GM19351 (cell line): ENCODE measurements at regions not wholly inside any gene's neighbourhood (a gene's known extent, or its start where the extent isn't known, plus 50 kb on each side); places are given as distances from the start of the nearest gene placed in this dataset.

ENCODE experiments used
- ATAC-seq: cut with Tn5 transposase; IDR thresholded peaks from one replicate; pipeline ENCODE4 v1.9.1; 2021; ENCODE audit warnings: mild to moderate bottlenecking, moderate library complexity; ENCODE audit not compliant: unreplicated experiment

- ATAC-seq: no peak
These were observed 313.2 kb upstream of the KCNJ16 start for GRCh38 chr17:69761767-69762321.

DNA sequence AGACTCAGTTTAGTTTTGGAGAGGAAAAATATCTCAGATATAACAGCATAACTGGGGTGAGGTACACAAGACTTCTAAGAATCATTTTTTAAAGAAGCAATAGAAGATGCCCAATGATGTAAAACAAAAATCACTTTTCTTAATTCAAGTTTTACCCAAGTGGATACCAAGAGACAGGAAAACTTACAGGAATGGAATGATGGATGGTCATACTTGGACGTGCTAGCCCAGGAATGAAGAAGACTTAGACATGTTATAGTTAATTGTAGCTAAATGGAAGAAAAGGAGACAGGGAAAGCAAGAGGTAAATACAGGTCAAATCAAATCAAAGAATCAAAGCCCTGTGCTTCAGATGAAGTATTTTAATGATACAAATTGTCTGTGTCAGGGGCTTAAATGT, 312.7 kb upstream of the KCNJ16 start:
- ATAC-seq: no peak

- no peak for ATAC-seq
These were observed 312.3 kb upstream of the KCNJ16 start for GRCh38 chr17:69762766-69763165.

GRCh38 chr17:69763503-69763902, 311.5 kb upstream of the KCNJ16 start:
- ATAC-seq: no peak

- no peak for ATAC-seq
These were observed 310.9 kb upstream of the KCNJ16 start for GRCh38 chr17:69764146-69764545.

- ATAC-seq: no peak
These were observed 306.0 kb upstream of the KCNJ16 start for GRCh38 chr17:69769050-69769449.

DNA sequence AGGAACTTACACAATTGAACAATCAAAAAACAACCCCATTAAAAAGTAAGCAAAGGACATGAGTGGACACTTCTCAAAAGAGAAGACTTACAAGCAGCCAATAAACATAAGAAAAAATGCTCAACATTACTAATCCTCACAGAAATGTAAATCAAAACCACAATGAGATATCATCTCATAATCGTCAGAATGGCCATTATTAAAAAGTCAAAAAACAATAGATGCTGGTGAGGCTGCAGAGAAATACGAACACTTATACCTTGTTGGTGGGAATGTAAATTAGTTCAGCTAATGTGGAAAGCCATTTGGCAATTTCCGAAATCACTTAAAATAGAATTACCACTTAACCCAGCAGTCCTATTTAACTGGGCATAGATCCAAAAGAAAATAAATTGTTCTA, 301.9 kb upstream of the KCNJ16 start:
- no peak for ATAC-seq

GRCh38 chr17:69779378-69780214, 295.4 kb upstream of the KCNJ16 start:
- no peak for ATAC-seq

- no peak for ATAC-seq
These were observed 291.2 kb upstream of the KCNJ16 start for GRCh38 chr17:69783865-69784264.

DNA sequence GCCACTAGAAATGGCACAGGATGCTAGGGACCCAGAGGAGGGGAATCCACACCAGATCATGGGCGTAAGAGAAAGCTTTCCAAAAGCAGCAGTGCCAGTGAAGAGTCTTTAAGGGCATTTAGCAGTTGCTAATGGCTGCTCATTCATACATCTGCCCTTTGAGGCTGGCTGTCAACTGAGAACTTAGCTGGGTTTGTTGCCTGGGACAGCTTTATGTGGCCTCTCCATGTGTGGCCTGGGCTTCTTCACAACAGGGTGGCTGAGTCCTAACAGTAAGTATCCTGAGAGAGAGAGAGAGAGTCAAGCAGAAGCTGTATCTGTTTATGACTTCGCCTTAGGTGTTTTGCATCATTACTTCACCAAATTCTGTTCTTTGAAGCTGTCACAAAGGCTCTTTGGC, 286.1 kb upstream of the KCNJ16 start:
- no peak for ATAC-seq

DNA sequence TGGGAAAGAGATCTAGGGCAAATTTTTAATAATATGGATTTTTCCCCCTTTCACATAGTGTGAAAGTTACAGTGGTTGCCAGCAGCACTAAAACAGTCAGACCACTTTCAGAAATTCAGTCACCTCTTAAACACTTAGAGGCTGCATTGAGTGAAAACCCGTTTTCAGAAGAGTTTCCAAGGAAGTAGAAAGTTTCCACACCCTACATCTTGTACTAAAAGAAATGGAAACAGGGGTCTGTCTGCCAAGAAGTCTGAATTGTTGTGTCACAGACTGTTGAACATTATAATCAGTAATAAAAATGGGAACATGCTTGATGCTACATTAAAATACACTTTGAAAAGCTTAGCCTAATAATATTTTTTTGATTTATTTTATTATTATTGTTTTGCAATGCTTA, 278.9 kb upstream of the KCNJ16 start:
- ATAC-seq: no peak

- no peak for ATAC-seq
These were observed 274.2 kb upstream of the KCNJ16 start for GRCh38 chr17:69800870-69801269.

DNA sequence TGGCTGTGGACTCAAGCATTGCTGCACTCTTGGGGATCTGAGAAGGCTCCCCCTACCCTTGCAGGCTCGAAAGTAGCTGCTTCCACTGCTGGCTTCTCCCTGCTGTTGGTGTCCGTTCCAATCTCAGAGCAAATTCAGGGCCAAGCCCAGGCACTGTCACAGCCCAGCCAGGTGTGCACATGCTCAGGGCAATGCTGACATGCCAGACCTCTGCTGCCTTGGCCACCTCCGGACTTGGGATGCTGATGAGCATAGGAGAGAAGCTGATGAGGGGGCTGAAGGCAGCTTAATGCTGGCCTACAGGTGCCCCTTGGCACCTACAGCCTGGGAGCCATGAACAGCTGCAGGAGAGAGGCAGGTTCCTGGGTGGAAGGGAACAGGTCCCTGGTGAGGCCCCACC, 273.7 kb upstream of the KCNJ16 start:
- no peak for ATAC-seq

DNA sequence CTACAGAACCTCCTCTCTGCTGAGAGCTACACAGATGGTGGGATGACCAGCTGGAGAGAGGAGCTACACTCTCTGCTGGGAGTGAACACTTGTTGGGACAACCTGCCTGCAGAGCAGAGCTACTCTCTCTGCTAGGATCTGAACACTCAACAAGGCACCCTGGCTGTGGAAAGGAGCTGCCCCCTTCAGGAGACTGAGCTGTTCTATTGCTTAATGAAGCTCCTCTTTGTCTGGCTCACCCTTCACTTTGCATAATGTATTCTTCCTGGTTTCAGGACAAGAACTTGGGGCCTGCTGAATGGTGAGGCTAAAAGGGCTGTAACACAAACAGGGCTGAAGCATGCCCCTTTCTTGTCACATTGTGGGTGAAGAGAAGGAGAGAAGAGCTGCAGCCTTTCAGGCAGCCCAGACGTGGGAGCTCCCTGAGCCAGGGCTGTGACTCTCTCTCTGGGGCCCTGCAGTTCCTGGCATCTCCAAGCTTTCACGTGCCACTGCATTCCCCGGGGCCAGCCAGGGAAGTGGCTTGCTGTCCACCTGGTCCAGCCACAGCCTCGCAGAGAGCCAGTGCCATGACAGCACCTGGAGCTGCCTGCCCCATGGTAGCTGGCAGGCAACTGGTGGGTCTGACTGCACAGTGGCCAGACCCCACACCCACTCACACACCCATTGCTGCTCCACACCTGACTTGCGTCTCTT, 272.8 kb upstream of the KCNJ16 start:
- ATAC-seq: no peak

- ATAC-seq: no peak
These were observed 265.7 kb upstream of the KCNJ16 start for GRCh38 chr17:69809331-69809730.

DNA sequence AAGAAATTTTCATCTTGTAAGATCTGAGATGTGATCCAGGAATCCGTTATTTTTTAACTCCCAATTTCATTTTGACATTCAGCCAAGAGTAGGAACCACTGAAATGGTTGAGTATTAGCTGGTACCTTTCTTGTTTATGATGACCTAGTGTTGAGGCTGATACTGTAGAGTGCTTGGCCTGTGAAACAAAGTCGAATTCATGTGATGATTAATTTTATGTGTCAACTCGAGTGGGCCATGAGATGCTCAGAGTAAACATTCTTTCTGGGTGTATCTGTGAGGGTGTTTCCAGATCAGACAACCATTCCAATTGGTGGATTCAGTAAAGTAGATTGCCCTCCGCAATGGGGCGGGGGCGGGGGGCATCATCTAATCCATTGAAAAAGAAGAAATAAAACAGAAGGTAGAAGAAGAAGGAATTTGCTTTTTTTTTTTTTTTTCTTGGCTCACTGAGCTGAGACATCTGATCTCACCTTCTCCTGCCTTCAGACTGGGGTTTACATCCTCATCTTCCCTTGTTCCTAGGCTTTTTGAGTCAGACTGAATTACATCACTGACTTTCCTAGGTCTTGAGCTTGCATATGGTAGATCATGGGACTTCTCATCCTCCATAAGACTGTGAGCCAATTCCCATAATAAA, 264.6 kb upstream of the KCNJ16 start:
- ATAC-seq: no peak

- no peak for ATAC-seq
These were observed 262.7 kb upstream of the KCNJ16 start for GRCh38 chr17:69812240-69812837.

DNA sequence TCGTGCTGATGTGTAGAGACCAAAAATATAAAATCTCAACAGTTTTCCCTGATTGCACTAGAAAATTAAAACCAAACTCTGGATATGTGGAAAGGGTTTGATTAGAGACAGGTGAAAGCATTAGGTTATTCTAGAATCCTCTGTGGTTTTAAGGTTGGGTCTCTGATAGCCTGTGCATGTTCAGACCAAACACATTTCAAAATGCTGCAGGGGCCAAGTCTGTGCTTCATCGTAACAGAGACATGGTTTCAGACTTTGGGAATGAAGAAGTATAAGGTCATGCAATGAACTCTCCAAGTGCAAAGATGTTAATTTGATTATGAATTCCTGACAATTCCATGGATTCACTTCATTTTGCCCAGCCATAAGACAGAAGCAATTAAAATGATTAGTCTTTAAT, 261.0 kb upstream of the KCNJ16 start:
- ATAC-seq: no peak

DNA sequence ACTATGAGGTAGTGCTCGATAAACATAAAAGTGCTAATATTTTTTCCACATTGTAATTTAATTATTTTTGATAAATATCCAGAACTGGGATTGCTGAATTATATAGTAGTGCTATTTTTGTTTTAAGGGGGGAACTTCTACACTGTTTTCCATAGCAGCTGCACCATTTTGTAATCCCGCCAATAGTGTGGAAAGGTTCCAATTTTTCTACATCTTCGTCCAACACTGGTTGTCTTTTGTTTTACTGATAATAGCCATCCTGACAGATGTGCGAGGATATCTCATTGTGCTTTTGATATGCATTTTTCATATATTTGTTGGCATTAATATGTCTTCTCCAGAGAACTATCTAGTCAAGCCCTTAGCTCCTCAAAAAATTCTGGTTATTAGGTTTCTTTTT, 259.6 kb upstream of the KCNJ16 start:
- ATAC-seq: no peak

DNA sequence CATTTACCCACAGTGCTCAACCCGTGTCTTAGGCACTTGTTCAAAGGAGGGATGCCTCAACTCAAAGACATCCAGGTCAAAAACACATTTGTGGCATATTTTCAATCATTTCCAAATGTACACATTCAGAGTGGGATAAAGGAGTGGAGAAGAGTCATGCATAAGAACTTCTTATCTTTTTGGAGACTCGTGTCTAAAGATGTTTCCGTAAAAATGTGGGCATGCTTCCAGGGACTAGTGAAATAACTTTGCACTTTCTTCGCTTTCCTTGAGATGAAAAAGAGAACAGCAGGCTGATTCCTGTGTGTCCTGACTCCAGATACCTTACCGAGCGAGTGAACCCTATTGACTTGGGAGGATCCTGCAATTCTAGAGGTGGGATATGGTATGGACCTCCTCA, 256.6 kb upstream of the KCNJ16 start:
- ATAC-seq: no peak
